HG03108 (cell line): ENCODE measurements at regions not wholly inside any gene's neighbourhood (a gene's known extent, or its start where the extent isn't known, plus 50 kb on each side); places are given as distances from the start of the nearest gene placed in this dataset.

ENCODE experiments used
- ATAC-seq: cut with Tn5 transposase; IDR thresholded peaks from one replicate; pipeline ENCODE4 v1.9.1; 2021; ENCODE audit warnings: moderate library complexity; ENCODE audit not compliant: unreplicated experiment

DNA sequence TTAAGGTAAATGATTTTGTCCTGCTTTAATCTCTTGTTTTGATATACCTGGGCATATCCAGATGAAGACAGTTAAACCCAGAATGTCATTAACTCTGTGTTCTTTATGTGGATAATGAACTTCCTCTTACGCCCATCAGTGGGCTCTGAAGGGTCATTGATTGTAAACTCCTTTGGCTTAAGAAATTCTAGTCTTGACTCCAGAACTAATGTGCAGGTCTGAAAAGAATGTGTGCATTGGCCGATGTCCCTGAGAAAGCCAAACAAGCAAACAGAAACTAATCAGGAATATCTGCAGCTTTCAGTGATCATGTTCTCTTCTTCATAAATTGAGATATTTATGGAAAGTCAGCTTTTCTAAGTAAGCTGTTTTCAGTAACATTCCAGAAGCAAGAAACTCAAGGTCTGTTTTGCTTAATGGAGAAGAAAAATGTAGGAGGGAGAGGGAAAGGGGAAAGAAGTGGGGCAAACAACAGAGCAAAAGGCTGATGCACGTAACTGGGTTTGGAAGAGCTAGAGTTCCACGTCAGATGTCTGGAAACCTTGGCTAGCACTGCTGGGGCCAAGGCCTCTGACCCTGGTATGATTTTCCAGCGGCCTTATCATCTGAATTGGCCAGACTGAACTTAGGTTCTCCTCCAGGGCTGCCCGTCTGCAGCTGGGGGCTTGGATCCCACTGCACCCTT lies 61.3 kb upstream of the FHL2 start:
- ATAC-seq, result no peak

DNA sequence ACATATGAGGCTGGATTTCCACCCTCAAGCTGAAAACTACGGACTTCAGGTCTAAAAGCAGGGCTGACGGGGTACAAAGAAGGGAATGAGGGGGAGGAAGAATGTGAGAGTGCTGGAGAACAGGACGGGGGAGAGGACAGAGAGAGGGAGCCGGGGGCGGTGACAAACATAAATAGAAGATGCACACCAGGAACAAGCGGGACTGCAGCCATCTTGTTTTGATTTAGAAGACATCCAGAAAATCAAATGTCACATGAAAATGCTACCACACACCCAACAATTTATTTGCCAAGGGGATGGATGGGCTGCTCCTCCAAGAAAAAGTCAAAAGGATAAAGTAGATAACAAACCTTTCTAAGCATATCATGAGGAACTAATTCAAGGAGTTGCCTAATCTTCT lies 59.2 kb upstream of the FHL2 start:
- ATAC-seq, result no peak

DNA sequence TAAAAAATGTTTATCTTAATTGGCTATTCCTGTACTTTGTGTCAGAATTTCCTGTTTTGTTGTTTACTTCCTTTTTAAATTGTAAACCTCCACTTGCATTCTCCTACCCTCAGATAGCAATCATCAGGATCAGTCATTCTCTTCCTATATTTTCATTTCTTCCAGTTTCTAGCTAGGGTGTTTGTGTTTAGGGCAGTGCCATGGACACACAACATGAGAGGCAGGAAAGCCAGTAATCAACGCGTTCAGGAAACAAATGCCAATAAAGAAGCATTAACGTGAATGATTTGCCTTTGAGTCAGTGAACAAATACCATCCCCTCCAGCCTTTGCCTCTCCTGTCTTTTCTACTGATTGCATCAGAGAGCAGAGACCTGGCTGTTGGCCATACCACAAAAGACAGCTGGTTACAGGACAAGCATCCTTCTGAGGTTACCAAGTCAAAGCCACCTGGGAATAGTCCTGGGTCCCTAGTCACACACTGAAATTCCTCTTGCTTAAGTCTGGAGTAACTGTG lies 56.7 kb upstream of the FHL2 start:
- ATAC-seq, result no peak

DNA sequence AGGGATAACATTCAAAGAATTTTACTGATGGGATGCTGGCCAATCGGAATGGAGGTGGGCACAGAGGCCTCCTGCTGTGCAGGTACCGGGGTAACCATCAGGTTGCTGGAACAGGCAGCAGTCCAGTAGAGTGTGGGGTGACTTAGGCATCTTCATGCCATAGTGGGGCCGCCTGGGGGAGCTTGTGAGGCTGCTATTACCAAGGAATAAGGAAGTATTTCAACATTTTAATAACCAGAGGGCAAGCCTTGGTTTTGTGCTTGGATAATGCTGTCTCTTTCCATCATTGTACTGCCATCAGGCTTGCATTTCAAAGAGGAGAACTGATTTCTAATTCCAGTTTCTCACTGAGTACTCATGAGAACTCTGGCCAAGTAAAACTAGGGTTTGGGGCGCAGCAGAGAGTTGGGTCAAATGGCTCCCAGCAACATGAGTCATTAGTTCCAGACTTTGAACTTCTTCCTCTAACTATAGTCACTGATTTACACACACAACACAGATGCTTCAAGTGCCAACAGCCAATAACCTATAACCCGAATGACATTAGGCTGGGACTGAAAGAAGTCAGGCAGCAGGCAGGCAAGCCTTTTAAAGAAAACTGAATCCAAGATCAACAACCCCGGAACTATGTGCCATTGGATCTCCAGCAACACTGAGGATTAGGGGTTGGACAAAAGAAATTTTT lies 56.1 kb upstream of the FHL2 start:
- no peak for ATAC-seq

DNA sequence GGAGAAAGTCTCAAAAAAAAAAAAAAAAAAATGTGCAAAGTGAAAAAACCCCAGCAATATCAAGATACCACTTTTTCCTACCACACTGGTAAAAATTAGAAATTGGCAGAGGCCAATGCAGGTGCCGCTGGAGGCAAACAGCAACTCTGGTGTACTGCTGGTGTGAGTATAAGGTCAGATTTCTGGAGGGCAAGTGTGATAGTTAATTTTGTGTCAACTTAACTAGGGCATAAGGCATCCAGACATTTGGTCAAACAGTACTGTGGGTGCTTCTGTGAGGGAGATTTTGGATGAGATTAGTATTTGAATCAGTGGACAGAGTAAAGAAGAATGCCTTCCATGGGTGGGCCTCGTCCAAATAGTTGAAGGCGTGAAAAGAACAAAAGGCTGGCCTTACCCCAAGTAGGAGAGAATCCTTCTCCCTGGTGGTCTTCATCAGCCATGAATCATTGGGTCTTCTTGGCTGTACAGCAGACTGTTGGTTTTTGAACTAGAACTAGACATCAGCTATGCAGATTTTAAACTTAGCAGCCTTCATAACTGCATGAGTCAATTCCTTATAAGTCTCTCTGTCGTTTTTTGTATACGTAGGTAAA lies 52.8 kb upstream of the FHL2 start:
- no peak for ATAC-seq

DNA sequence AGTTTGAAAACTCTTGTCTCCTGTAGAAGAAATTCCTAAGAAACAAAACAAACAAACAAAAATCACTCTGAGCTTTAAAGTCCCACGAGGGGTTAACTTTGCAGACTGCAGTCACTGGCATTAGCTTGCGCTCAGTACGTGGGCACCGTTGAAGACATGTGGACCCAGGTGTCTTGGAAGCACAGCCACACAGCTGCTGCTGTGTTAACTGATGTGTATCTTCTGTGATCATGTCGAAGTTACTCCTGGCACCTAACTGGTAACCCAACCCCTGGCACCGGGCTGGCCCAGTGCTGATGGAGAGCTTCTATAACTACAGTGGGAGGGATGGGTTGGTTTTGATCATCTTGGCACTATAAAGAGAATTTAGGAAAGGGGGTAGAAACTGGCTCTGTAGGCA lies 51.6 kb upstream of the FHL2 start:
- ATAC-seq, result no peak

DNA sequence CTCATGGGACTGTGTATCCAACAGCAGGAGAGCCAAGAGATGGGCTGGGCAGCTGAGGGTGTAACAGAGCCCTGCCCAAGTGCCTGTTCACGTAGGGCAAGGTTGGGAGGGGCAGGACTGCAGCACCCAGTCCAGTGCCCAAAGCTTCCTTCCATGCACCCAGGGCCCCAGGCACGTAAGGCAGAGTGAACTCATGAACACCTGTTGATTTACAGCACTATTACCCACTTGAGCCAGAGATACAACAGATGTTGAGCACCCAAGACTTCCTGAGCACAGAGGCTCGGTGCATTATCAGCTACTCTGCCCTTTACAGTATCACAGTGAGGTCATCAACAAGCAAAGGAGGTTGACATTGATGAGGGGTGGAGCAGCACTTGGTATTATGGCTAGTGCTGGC lies 50.2 kb upstream of the FHL2 start:
- ATAC-seq, result no peak
